HK-2 (cell line): ENCODE measurements at regions not wholly inside any gene's neighbourhood (a gene's known extent, or its start where the extent isn't known, plus 50 kb on each side); places are given as distances from the start of the nearest gene placed in this dataset.
"Not testable (repeated sequence)": the region's sequence is repeated elsewhere in the genome, so short reads cannot be mapped to it uniquely, and the experiment has no call there.

Experiments used
- DNase-seq: peaks from one replicate; pipeline ENCODE4 v3.0.0-alpha.2; 2018; ENCODE audit not compliant: unreplicated experiment

DNA sequence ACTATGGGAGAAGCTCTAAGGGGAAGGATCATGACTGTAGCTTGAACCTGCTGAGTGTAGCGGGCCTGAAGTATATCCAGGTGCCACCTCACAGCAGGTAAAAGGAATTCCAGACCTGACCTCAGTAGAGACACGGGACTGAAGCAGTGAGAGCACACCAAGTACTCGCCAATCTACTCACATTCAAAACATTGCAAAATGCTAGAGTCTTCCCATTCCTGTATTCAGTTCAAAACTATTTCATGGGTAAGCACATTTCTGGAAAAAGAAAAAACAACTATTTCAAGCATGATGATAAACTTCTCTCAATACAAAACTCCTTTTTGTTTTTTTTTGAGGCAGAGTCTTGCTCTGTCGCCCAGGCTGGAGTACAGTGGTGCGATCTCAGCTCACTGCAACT, 121.9 kb upstream of the AUTS2 start:
- DNase-seq: no peak

DNA sequence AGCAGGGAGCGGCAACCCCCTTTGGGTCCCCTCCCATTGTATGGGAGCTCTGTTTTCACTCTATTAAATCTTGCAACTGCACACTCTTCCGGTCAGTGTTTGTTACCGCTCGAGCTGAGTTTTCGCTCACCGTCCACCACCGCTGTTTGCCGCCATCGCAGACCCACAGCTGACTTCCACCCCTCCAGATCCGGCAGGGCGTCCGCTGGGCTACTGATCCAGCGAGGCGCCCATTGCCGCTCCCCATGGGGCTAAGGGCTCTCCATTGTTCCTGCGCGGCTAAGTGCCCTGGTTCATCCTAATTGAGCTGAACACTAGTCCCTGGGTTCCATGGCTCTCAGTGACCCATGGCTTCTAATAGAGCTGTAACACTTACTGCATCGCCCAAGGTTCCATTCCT, 115.6 kb upstream of the AUTS2 start:
- no peak for DNase-seq

DNA sequence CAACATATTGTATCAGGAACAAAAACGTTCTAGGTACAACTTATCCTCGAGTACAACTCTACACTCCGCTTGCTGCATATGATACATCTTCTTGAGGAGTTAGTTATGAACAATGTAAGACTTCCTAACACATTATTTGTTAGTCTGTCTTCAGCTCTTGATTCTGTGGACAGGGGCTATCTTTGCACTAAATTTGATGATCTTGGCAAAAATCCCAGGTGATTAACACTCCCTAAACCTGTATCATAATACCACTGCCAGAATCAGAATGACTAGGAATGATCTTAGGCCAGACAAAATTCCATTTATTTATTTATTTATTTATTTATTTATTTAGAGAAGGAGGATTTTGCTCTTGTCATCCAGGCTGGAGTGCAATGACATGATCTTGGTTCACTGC, 108.7 kb upstream of the AUTS2 start:
- DNase-seq: no peak

DNA sequence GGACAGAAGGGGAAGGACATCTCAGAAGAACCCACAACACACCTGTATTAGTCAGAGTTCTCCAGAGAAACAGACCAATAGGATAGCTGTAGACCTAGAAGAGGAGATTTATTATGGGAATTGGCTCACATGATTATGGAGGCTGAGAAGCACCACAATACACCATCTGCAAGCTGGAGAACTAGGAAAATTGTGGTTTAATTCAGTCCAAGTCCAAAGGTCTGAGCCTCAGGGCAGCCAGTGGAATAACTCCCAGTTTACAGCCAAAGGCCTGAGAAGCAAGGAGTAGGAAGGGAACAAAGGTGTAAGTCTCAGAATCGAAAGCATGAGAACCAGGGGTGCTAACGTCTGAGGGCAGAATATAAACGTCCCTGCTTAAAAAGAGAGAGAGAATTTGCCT, 99.6 kb upstream of the AUTS2 start:
- no peak for DNase-seq

DNA sequence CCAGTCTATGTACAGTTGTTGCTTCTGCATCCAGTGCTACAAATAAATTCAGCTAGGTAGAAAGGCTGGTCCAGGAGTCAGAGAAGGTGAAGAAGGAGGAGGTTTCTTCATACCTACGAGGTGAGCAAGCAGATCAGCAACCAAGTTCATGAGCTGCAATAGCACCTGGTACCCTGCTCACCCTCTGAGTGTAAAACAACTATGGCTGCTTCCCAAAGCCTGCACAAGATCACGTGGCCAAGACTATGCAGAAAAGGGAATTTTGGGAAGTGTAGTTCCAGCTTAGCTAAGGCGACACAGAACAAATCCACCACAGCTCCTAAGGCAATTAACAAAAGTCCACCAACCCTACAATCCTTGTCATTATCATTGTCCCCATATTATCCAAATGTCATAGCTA, 95.9 kb upstream of the AUTS2 start:
- DNase-seq: no peak

DNA sequence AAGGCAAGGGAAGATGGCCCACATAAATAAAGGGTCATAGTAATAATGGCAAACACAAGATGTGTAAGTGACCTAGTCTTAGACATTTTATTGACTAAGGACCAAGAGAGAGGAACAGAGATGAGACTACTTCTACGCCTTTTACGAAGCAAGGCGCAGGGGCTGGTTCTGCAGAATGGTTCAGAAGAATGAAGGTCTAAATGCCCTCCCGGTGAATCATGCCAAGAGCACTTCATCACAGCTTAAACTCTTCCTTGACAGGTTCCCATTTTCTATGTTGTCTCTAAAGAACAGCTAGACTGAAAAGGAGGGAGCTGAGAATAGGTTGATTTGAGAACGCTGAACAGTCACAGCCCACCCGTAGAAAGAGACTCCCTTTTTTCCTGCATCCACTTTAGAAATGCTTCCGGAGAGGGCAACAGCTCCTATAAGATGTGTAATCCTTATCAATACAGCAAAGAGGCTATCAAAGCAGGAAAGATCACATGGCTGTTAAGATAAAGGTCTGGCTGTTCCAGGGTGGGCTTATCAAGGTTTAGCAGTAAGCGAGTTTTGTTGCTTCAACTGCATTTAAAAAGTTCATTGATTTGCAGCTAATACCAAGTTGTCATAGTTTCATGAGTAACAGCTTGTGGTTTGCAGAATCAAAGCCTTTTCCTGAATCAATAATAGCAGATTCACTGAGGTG, 93.4 kb upstream of the AUTS2 start:
- no peak for DNase-seq

DNA sequence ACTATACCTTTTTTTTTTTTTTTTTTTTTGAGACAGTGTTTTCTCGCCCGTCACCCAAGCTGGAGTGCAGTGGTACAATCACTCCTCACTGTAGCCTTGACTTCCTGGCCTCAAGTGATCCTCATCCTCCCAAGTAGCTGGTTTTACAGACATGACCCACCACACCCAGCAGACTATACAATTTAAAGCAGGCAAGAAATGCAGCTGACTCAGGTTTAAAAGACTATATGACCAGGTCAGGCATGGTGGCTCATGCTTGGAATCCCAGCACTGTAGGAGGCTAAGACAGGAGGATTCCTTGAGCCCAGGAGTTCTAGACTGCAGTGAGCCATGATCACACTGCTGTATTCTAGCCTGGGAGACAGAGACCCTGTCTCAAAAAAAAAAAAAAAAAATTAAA, 89.5 kb upstream of the AUTS2 start:
- DNase-seq: no peak

DNA sequence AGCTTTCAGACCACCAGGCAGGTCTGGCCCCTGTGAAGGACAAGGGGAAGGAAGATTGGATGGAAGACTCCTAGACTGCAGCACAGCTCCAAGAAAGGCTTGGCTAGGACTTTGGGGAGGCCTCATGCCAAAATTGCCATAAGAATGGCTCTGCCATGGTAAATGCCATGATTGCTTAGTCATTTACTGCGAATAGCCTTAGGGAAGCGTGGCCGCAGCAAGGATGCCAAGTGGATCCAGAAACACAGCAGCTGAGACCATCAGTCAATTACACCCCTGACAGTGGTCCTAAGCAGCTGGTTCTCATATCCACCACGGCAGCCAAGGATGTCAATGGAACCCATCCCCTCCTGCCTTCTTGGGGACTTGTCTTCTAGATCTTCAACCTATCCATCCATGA, 88.2 kb upstream of the AUTS2 start:
- no peak for DNase-seq

DNA sequence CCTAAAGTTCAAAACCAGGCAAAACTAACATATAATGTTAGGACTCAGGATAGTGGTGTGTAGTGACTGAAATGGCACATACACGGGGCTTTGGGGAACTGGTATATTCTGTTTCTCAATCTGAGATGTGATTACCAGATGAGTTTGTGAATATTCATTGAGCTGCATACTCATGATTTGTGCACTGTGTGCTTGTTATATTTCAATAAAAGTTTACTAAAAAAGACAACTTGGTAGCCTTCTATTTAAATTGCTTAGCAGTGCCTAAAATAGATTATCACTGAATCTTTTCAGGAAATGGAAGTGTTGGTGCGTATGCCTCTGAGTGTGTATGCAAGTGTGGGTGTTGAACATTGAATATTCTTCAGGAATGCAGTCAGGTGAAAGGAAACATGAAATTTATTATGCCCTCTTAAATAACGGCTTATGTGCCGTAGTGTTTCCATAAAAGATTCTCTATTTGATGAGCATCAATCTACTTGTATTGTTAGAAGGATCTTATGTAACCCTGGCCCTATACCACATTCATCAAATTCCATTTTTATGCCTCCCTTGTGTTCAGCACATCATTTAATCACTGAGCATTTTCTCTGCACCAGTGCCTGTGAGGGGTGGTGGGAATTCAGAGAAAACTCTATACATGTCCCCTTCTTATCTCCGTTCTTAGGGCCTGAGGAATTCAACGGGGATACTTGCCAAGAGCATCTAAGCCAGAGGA, 82.6 kb upstream of the AUTS2 start:
- DNase-seq: no peak

DNA sequence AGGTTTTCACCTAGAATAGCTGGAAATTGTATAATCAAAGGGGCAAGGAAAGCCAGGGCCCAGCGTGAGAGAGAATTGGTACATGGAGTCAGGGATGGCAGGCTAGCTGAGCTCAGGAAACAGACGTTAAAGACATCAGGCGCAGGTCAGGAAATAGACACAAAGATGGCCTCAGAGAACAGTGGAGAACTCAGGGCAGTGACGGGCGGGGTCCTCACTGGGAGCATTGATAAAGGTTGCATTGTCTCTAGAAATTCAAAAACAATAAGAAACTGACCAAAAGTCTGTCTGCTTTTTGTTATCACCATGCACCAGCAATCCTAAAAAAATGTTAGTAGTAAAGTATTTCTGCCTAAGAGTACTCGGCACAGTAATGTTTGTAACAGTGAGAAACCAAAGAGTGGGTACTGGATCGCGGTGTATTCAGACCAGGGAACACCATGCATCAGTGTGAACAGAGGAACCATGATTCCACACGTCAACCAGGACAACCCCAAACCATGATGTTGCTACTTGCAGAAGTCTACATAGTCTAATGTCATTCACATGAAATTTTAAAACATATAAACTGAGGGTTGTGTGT, 81.9 kb upstream of the AUTS2 start:
- no peak for DNase-seq

DNA sequence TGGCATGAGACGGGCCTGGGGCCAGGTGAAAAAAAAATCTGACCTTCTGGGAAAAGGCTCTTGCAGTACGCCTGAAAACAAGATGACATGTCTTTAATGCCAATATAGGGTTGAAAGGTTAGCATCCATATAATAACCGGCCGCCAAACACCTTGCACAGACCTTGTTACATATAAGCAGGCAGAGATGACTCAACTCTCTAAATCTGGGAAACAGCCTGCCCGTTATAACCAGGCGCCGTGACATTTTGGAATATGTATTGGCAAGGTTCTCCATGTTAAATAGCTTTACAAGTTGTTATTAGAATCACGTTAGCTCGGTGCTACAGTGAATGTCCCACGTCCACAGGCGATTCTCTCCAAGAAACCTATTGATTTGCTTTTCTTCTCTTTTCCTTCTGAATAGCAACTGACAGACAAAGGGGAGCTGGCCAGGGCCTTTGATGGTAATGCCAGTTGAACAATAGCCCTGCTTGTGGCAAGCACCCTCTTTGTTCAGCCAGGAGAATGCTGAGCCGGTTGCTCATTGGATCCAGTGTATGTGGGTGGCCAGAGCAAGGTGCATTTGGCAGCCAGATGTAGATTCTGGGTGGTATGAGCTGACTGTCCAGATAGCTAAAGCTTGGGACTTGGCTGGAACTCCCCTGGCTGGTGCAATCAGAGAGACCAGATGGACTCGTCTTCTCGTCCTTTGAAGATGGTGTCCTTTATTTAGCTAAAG, 80.1 kb upstream of the AUTS2 start:
- no peak for DNase-seq

DNA sequence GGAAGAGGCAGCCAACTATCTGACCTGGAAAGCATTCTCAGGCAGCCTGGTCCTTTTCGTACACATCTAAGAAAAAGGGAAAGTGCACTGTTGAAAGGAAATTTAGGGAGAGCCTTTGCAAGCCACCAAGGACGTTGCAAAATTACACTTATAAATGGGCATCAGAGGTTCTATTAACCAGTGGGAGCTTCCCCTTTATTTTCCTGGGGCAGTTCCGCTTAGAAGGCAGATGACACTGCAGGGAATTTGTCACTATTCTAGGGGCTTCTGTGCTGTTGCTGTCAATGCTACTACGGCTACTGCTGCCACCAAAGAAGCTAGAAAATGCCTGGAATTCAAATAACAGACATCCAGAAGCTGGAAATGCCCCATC, 79.6 kb upstream of the AUTS2 start:
- no peak for DNase-seq

DNA sequence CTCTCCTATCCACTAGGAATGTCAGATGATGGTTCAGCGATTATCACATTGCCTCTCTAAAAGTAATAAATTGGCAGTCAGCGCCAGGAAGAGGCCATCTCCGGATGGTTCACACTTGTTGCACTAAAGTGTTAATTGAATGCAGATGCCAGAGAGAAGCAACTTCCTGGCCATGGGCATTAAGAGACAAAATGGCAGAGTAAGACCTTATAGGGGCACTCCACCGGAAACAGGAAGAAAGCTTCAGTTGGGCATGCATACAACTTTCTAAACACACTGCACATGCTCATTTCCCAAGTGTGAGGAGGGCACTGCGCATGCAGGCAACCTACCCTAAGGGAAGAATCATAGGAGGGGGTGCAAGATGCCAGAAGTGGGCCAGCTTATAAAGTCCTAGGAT, 71.7 kb upstream of the AUTS2 start:
- DNase-seq: no peak

DNA sequence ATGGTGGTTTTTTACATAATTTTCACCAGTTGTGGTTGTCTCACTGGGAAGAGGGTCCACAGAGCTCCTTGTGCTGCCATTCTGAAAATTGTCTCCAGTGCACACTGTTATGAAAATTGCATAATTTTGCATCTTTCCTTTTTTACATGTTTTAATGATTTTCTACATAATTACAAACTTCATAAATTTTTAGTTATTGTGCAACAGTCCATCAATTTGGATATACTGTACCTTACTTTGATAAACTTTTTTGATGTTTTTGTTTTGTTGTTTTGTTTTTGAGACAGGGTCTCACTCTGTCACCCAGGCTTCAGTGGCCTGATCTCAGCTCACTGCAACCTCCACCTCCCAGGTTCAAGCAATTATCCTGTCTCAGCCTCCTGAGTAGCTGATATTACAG, 70.6 kb upstream of the AUTS2 start:
- DNase-seq: no peak

DNA sequence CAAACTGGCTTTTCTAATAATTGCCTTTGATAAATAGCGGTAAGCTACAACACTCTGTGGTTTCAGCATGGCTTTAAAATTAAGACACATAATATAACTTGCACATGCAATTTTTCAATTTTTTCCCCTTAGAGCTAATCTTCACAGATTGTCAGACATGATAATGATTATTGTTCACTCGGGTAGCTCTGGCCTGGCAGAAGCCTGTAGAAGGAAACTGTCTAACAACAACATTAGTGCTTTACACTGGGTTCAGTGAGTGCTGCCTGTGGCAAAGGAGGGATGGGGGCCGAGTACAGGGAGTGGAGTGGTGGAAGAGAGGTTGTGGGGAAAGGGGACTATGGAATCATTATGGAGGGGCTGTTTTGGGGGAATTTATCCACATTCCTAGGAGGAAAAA, 67.2 kb upstream of the AUTS2 start:
- no peak for DNase-seq

DNA sequence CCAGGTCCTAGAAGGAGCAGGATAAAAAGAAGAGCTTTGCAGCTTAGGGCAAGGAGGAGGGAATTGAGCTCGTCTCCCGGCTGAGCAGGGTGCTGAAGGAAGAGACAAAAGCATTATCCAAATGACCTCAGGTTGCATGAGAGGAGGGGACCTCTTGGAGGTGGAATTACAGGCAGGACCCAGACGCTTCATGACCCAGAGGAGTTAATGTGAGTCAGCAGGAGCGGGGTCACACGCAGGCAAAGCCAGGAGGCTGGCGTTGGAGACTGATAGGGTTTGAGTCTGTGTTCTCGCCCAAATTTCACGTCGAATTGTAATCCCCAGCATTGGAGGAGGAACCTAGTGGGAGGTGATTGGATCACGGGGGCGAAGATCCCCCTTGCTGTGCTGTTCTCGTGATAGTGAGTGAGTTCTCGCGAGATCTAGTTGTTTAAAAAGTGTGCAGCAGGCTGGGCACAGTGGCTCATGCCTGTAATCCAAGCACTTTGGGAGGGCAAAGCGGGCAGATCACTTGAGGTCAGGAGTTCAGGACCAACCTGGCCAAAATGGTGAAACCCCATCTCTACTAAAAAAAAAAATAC, 63.7 kb upstream of the AUTS2 start:
- no peak for DNase-seq

DNA sequence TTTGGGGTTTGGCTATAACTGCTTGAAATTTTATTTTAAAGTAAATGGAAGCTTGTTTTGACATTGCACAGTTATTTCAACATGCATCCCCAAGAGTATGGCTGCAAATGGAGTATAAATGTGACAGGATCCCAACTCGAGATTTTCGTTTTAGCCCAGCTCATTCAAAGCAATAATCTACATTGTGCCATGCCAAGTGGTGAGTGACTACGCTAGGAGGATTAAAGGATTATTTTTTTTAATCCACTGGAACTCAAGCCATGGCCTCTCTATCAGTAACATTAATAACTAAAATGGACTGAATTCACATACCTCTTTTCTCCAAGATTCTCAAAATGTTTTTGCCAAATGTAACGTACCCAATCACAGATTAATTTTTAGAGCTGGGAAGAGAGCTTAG, 60.6 kb upstream of the AUTS2 start:
- no peak for DNase-seq

DNA sequence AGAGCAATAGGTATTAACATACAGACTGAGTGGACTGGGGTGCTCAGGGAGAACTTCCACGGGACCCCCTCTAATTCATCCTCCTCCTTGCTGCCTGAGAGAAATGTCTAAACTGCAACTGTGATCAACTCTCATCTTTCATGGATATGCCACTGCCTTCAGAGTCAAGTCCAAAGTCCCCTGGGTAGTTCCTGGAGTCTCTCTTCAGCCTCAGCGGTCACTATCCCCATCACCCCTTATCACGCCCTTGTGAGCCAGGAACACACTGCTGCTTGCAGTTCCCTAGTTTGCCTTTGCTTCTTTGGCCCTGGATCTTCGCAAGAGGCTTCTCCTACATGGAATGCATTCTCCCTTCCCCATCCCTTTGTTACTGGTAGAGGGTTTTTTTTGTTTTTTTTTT, 58.7 kb upstream of the AUTS2 start:
- DNase-seq: no peak

DNA sequence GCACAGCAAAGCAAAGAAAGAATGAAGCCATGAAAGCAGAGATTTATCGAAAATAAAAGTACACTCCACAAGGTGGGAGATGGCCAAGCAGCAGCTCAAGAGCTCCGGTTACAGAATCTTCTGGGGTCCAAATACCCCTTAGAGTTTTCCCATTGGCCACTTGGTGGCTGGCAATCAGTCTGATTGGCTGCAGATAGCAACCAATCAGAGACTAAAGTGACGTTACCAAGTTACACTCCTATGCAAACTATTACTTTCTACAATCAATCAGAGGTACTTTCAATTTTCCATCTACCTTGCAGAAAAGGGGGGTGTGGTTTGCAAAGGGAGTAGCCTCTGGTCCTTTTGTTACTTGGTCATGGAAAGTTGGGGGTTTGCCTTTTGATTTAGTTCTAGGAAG, 58.0 kb upstream of the AUTS2 start:
- DNase-seq: no peak

DNA sequence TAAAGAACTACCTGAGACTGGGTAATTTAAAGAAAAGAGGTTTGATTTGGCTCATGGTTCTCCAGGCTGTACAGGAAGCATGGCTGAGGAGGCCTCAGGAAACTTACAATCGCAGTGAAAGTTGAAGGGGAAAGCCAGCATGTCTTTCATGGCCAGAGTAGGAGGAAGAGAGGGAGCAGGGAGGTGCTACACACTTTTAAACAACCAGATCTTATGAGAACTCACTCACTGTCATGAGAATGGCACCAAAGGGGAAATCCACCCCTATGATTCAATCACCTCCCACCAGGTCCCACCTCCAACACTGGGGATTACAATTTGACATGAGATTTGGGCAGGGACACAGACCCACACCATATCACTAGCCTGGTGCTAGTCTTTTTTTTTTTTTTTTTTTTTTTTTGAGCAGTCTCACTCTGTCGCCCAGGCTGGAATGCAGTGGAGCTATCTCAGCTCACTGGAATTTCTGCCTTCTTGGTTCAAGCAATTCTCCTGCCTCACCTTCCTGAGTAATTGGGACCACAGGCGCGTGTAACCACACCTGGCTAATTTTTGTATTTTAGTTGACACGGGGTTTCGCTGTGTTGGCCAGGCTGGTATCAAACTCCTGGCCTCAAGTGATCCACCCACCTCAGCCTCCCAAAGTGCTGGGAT, 56.4 kb upstream of the AUTS2 start:
- not testable (repeated sequence) for DNase-seq

DNA sequence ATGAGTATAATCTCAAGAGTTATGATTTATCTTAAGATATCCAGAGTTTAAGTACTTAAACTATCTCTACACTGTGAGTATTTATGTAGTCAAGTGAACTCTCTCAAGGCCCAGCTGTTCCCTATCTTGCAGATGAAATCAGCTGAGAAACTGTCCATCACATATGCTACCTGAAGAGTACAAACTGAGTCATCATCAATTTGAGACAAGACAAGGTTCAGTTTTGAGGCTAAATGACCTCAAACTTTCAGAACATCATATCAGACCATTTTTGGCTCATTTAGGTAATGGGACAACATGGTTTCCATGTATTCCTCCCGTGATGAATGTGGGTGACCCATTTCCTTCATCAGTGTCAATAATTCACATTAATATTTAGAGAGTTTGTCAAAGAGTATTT, 53.1 kb upstream of the AUTS2 start:
- no peak for DNase-seq
